ENCODE measurements at regions not wholly inside any gene's neighbourhood (a gene's known extent, or its start where the extent isn't known, plus 50 kb on each side); places are given as distances from the start of the nearest gene placed in this dataset.

- intact Hi-C loops (cut with micrococcal nuclease) = no loop called here
- CTCF ChIA-PET = no interaction called here
These were observed 101.3 kb upstream of the ADRA1B start for GRCh38 chr5:159814805-159815585.

More at GRCh38 chr5:159814805-159815585, 101.3 kb upstream of the ADRA1B start:
- Histone ChIP-seq H3K9me1 (replicated peaks; ENCODE audit: control insufficient read depth, extremely low read depth, insufficient read depth, low read length) (no peaks in the 10 kb centered on the region), H3K4me3 (replicated peaks in 1 of 3; ENCODE audit: insufficient read depth in 1 of 3, low read depth in 1 of 3, low read length in 3 of 3) (no peak overlapping the region), H2AFZ (ENCODE audit: low read depth, low read length) (no peak overlapping the region), H3K4me1 (ENCODE audit: control insufficient read depth, extremely low read depth, insufficient read depth, low read length) (no peaks in the 10 kb centered on the region), H3K9ac (replicated peaks; ENCODE audit: extremely low read depth, insufficient read depth, low read length) (no peak overlapping the region), H3K36me3 (ENCODE audit: control insufficient read depth in 2 of 2, extremely low read depth in 1 of 2, insufficient read depth in 2 of 2, low read length in 2 of 2) (no peaks in the 10 kb centered on the region), H3K27ac (ENCODE audit: insufficient read depth, low read depth, low read length) (no peak overlapping the region), H3K9me3 (replicated peaks; ENCODE audit: control insufficient read depth, insufficient read depth, low read length) (no peaks in the 10 kb centered on the region), H4K20me1 (replicated peaks; ENCODE audit: control insufficient read depth, extremely low read depth, insufficient read depth, low read length) (no peaks in the 10 kb centered on the region), H3K4me2 (ENCODE audit: insufficient read depth, low read length) (no peak overlapping the region), H3K79me2 (ENCODE audit: control insufficient read depth, insufficient read depth, low read length) (no peaks in the 10 kb centered on the region), H3K27me3 (ENCODE audit: control insufficient read depth in 2 of 2, insufficient read depth in 2 of 2, low read length in 2 of 2) (no peaks in the 10 kb centered on the region)
- dilution Hi-C loops (cut with MboI; ENCODE audit: extremely low pct_ligation_motif_present, low sequenced_read_pairs) = no loop called here
- POLR2A ChIA-PET = no interaction called here
- TF ChIP-seq EZH2 (IDR thresholded peaks at IDR 0.05; ENCODE audit: borderline replicate concordance, low read depth, low read length, severe bottlenecking) = no peak
- no peak for TF ChIP-seq CTCF (IDR thresholded peaks at IDR 0.05; ENCODE audit: extremely low read depth in 1 of 2, insufficient read depth in 1 of 2, low read depth in 1 of 2, low read length in 2 of 2)
- TF ChIP-seq POLR2A (IDR thresholded peaks at IDR 0.05; ENCODE audit: low read depth, low read length) = no peak
- no peak for TF ChIP-seq GATA2 (IDR thresholded peaks at IDR 0.05; ENCODE audit: insufficient read depth, insufficient read length, low read depth, low read length)
- TF ChIP-seq MYC (IDR thresholded peaks at IDR 0.05; ENCODE audit: low read depth, low read length) = no peak
- no peak for TF ChIP-seq FOS (IDR thresholded peaks at IDR 0.05; ENCODE audit: borderline replicate concordance, insufficient read depth, low read length)
- no peak for TF ChIP-seq MAX (IDR thresholded peaks at IDR 0.05; ENCODE audit: insufficient read depth, insufficient read length)
- TF ChIP-seq JUN (IDR thresholded peaks at IDR 0.05; ENCODE audit: borderline replicate concordance, insufficient read depth, insufficient read length, low read depth) = no peak
- no peak for TF ChIP-seq POLR2AphosphoS5 (IDR thresholded peaks at IDR 0.05; ENCODE audit: insufficient read depth, low read depth, low read length)
- BruUV-seq (replicated peaks) = no TSS peak
- FAIRE-seq (no peak), DNase-seq (ENCODE audit: low read depth, low spot score) (no peak)
